Endothelial cell of umbilical vein (primary cell): ENCODE measurements at regions not wholly inside any gene's neighbourhood (a gene's known extent, or its start where the extent isn't known, plus 50 kb on each side); places are given as distances from the start of the nearest gene placed in this dataset.

Experiments used
- BruUV-seq: library from RNA; stranded (reverse); fragments of 400-500 nt; replicated peaks from 2 replicates; lab custom pipeline; 2021; lab: Mats Ljungman, UMichigan
- CTCF ChIA-PET: fragments of 300-600, 350-600 bp; sonication (Branson Sonifier 250); formaldehyde crosslinking; loops from one replicate; lab custom pipeline; 2021; ENCODE audit warnings: antibody characterized with exemption, inconsistent platforms; lab: Charles Lee
- POLR2A ChIA-PET: fragments of 300-600, 350-600 bp; sonication (Branson Sonifier 250); formaldehyde crosslinking; loops from one replicate; lab custom pipeline; 2021; ENCODE audit warnings: antibody characterized with exemption, inconsistent platforms; lab: Charles Lee
- DNase-seq: peaks from one replicate; pipeline ENCODE4 v3.0.0-alpha.2; 2011; ENCODE audit warnings: low read depth, low spot score
- FAIRE-seq: peaks from 2 replicates; lab custom pipeline; 2011; peaks lifted over from hg19 to GRCh38; lab: Jason Lieb, UNC
- H2AFZ ChIP-seq: 2 replicates; pipeline ENCODE4 v1.6.0; 2012; ENCODE audit warnings: low read depth, low read length, control low read depth, inconsistent platforms
- H3K27ac ChIP-seq: 2 replicates; pipeline ENCODE4 v1.5.1; 2011; ENCODE audit warnings: low read depth, mild to moderate bottlenecking, control low read depth, low read length, moderate library complexity; ENCODE audit not compliant: insufficient read depth
- H3K27me3 ChIP-seq, 2 experiments: 2 replicates each; pipeline versions ENCODE4 v1.6.0 to v1.6.1; 2011; ENCODE audit warnings: low read length in 2 of 2, mixed read lengths in 1 of 2; ENCODE audit not compliant: control insufficient read depth in 2 of 2, insufficient read depth in 2 of 2
- H3K36me3 ChIP-seq, 2 experiments: 2 replicates in 1 of 2; 3 replicates in 1 of 2; pipeline ENCODE4 v1.5.1; 2011; ENCODE audit warnings: low read length in 2 of 2, mild to moderate bottlenecking in 1 of 2, moderate library complexity in 1 of 2; ENCODE audit not compliant: control insufficient read depth in 2 of 2, insufficient read depth in 2 of 2; ENCODE audit errors: extremely low read depth in 1 of 2
- H3K4me1 ChIP-seq: 3 replicates; pipeline ENCODE4 v1.5.1; 2011; ENCODE audit warnings: mild to moderate bottlenecking, low read length; ENCODE audit not compliant: control insufficient read depth, insufficient read depth; ENCODE audit errors: extremely low read depth
- H3K4me2 ChIP-seq: 2 replicates; pipeline ENCODE4 v1.6.1; 2011; ENCODE audit warnings: low read length, control low read depth, mixed read lengths; ENCODE audit not compliant: insufficient read depth
- H3K4me3 ChIP-seq, 3 experiments: fragments of 200-600 bp in 1 of 3; sonication (generic), shearing (Covaris generic) in 1 of 3; replicated peaks in 1 of 3; 2 replicates each; pipeline ENCODE4 v1.5.1; 2011 to 2016; ENCODE audit warnings: control low read depth in 3 of 3, low read length in 3 of 3, mild to moderate bottlenecking in 2 of 3, inconsistent platforms in 1 of 3, low read depth in 1 of 3, moderate library complexity in 1 of 3; ENCODE audit not compliant: insufficient read depth in 1 of 3
- H3K79me2 ChIP-seq: 2 replicates; pipeline ENCODE4 v1.6.0; 2012; ENCODE audit warnings: low read length, inconsistent platforms; ENCODE audit not compliant: control insufficient read depth, insufficient read depth
- H3K9ac ChIP-seq: replicated peaks from 2 replicates; pipeline ENCODE3; 2011; ENCODE audit warnings: low read length, control low read depth; ENCODE audit not compliant: insufficient read depth; ENCODE audit errors: extremely low read depth
- H3K9me1 ChIP-seq: replicated peaks from 3 replicates; pipeline ENCODE4 v1.6.0; 2011; ENCODE audit warnings: mild to moderate bottlenecking, low read length; ENCODE audit not compliant: control insufficient read depth, insufficient read depth; ENCODE audit errors: extremely low read depth
- H3K9me3 ChIP-seq: replicated peaks from 2 replicates; pipeline ENCODE4 v1.5.1; 2012; ENCODE audit warnings: low read length, inconsistent platforms; ENCODE audit not compliant: control insufficient read depth, insufficient read depth
- H4K20me1 ChIP-seq: replicated peaks from 2 replicates; pipeline ENCODE3; 2011; ENCODE audit warnings: mild to moderate bottlenecking, low read length; ENCODE audit not compliant: control insufficient read depth, insufficient read depth; ENCODE audit errors: extremely low read depth
- CTCF ChIP-seq, 2 donors: IDR thresholded peaks; 1 replicate in 1 of 2; 2 replicates in 1 of 2; pipeline ENCODE4 v1.5.1; 2011; ENCODE audit warnings: low read length in 2 of 2, mild to moderate bottlenecking in 2 of 2, moderate library complexity in 2 of 2, control low read depth in 1 of 2, inconsistent platforms in 1 of 2, low read depth in 1 of 2; ENCODE audit not compliant: insufficient read depth in 1 of 2; ENCODE audit errors: extremely low read depth in 1 of 2
- EZH2 ChIP-seq: IDR thresholded peaks from 2 replicates; pipeline ENCODE4 v1.6.1; 2012; ENCODE audit warnings: borderline replicate concordance, low read depth, mild to moderate bottlenecking, moderate library complexity, low read length, inconsistent platforms; ENCODE audit not compliant: severe bottlenecking
- FOS ChIP-seq: IDR thresholded peaks from 2 replicates; pipeline ENCODE4 v1.6.1; 2011; ENCODE audit warnings: mild to moderate bottlenecking, low read length, moderate library complexity, borderline replicate concordance; ENCODE audit not compliant: insufficient read depth
- GATA2 ChIP-seq: IDR thresholded peaks from 2 replicates; pipeline ENCODE4 v1.7.0; 2011; ENCODE audit warnings: low read depth, mild to moderate bottlenecking, moderate library complexity, mixed read lengths, low read length; ENCODE audit not compliant: insufficient read length, insufficient read depth
- JUN ChIP-seq: IDR thresholded peaks from 2 replicates; pipeline ENCODE4 v1.6.1; 2011; ENCODE audit warnings: borderline replicate concordance, low read depth; ENCODE audit not compliant: insufficient read length, insufficient read depth
- MAX ChIP-seq: IDR thresholded peaks from 2 replicates; pipeline ENCODE4 v1.6.1; 2011; ENCODE audit not compliant: insufficient read depth, insufficient read length
- MYC ChIP-seq: IDR thresholded peaks from one replicate; pipeline ENCODE4 v1.6.1; 2011; ENCODE audit warnings: mild to moderate bottlenecking, low read depth, low read length
- POLR2A ChIP-seq: IDR thresholded peaks from 2 replicates; pipeline ENCODE4 v1.6.1; 2012; ENCODE audit warnings: low read depth, mild to moderate bottlenecking, control low read depth, low read length
- POLR2AphosphoS5 ChIP-seq: IDR thresholded peaks from 2 replicates; pipeline ENCODE4 v1.6.1; 2012; ENCODE audit warnings: low read depth, mild to moderate bottlenecking, control low read depth, low read length, moderate library complexity; ENCODE audit not compliant: insufficient read depth
- dilution Hi-C: fragments of 300-500 bp; cut with MboI; formaldehyde crosslinking; loops from one replicate; pipeline ENCODE4 v1.15.0; 2019; ENCODE audit warnings: low sequenced_read_pairs; ENCODE audit not compliant: extremely low pct_ligation_motif_present
- intact Hi-C: fragments of 100-400 bp; cut with micrococcal nuclease; formaldehyde crosslinking; loops from one replicate; pipeline ENCODE4 v1.10.0; 2022

GRCh38 chr3:110157221-110157620 lies 819.9 kb upstream of the DPPA4 start:
- no peak overlapping the region for H3K4me2 ChIP-seq
- FAIRE-seq = no peak
- no TSS peak for BruUV-seq
- H3K9ac ChIP-seq = no peak overlapping the region
- DNase-seq = no peak
- H3K9me1 ChIP-seq = no peaks in the 10 kb centered on the region
- intact Hi-C loops = no loop called here
- H3K4me3 ChIP-seq = no peak overlapping the region
- no peak overlapping the region for H2AFZ ChIP-seq
- H3K9me3 ChIP-seq = no peaks in the 10 kb centered on the region
- TF ChIP-seq JUN = no peak
- TF ChIP-seq MAX = no peak
- no peak for TF ChIP-seq MYC
- TF ChIP-seq POLR2AphosphoS5 = no peak
- no peak for TF ChIP-seq EZH2
- no peak for TF ChIP-seq CTCF (IDR thresholded peaks at IDR 0.05; ENCODE audit: extremely low read depth in 1 of 2, insufficient read depth in 1 of 2, low read depth in 1 of 2, low read length in 2 of 2)
- no peak for TF ChIP-seq POLR2A
- no peak for TF ChIP-seq FOS
- no peak for TF ChIP-seq GATA2
- no peaks in the 10 kb centered on the region for H3K4me1 ChIP-seq
- no peaks in the 10 kb centered on the region for H4K20me1 ChIP-seq
- H3K27ac ChIP-seq = no peak overlapping the region
- no peaks in the 10 kb centered on the region for H3K79me2 ChIP-seq
- dilution Hi-C loops = no loop called here
- CTCF ChIA-PET = no interaction called here
- H3K27me3 ChIP-seq = no peaks in the 10 kb centered on the region
- POLR2A ChIA-PET = no interaction called here
- H3K36me3 ChIP-seq = no peaks in the 10 kb centered on the region
